Dendritic cell treated with granulocyte-macrophage colony-stimulating factor and Interleukin-4, amounts not matched to agents 40 ng/mL and 50 ng/mL, for 4 days (primary cell): ENCODE measurements at regions not wholly inside any gene's neighbourhood (a gene's known extent, or its start where the extent isn't known, plus 50 kb on each side); places are given as distances from the start of the nearest gene placed in this dataset.

Experiments
- H3K27ac Mint-ChIP-seq: one replicate; pipeline ENCODE4 v1.8.0; 2022; ENCODE audit warnings: mild to moderate bottlenecking, mixed read lengths
- H3K27me3 Mint-ChIP-seq: one replicate; pipeline ENCODE4 v1.8.0; 2022; ENCODE audit warnings: mild to moderate bottlenecking, mixed read lengths
- H3K36me3 Mint-ChIP-seq: one replicate; pipeline ENCODE4 v1.8.0; 2022; ENCODE audit warnings: low read depth, mixed read lengths
- H3K4me1 Mint-ChIP-seq: one replicate; pipeline ENCODE4 v1.8.0; 2022; ENCODE audit warnings: low read depth, mixed read lengths
- H3K4me3 Mint-ChIP-seq: one replicate; pipeline ENCODE4 v1.8.0; 2022; ENCODE audit warnings: mild to moderate bottlenecking, moderate library complexity, mixed read lengths
- H3K9me3 Mint-ChIP-seq: one replicate; pipeline ENCODE4 v1.8.0; 2022; ENCODE audit warnings: mixed read lengths
- intact Hi-C: fragments of 100-400 bp; cut with micrococcal nuclease; formaldehyde crosslinking; loops from one replicate; pipeline ENCODE4 v1.15.0; 2022

- no peaks in the 10 kb centered on the region for H3K27me3 Mint-ChIP-seq
- no peak overlapping the region for H3K27ac Mint-ChIP-seq
- no peak overlapping the region for H3K4me3 Mint-ChIP-seq
- intact Hi-C loops, result no loop called here
- no peaks in the 10 kb centered on the region for H3K36me3 Mint-ChIP-seq
- H3K9me3 Mint-ChIP-seq, result peaks cover 22% of the 10 kb centered on the region
- no peaks in the 10 kb centered on the region for H3K4me1 Mint-ChIP-seq
These were observed 179.5 kb downstream of the KIF4B start for GRCh38 chr5:155193029-155193428.

GRCh38 chr5:155193483-155194107 lies 180.0 kb downstream of the KIF4B start:
- no peaks in the 10 kb centered on the region for H3K27me3 Mint-ChIP-seq

GRCh38 chr5:155200608-155201007 lies 187.1 kb downstream of the KIF4B start:
- Mint-ChIP-seq H3K4me1 (no peaks in the 10 kb centered on the region), H3K27me3 (no peaks in the 10 kb centered on the region), H3K9me3 (peaks cover 69% of the 10 kb centered on the region), H3K27ac (no peak overlapping the region), H3K4me3 (no peak overlapping the region), H3K36me3 (no peaks in the 10 kb centered on the region)
- intact Hi-C loops, result no loop called here

More at GRCh38 chr5:155193483-155194107, 180.0 kb downstream of the KIF4B start:
- intact Hi-C loops, result no loop called here
- H3K36me3 Mint-ChIP-seq, result no peaks in the 10 kb centered on the region
- no peaks in the 10 kb centered on the region for H3K4me1 Mint-ChIP-seq
- no peak overlapping the region for H3K4me3 Mint-ChIP-seq
- H3K9me3 Mint-ChIP-seq, result peaks cover 22% of the 10 kb centered on the region
- no peak overlapping the region for H3K27ac Mint-ChIP-seq

- Mint-ChIP-seq H3K36me3 (no peaks in the 10 kb centered on the region), H3K4me3 (no peak overlapping the region), H3K27me3 (no peaks in the 10 kb centered on the region), H3K4me1 (no peaks in the 10 kb centered on the region), H3K27ac (no peak overlapping the region), H3K9me3 (peaks cover 4% of the 10 kb centered on the region)
- intact Hi-C loops, result no loop called here
These were observed 198.2 kb downstream of the KIF4B start for GRCh38 chr5:155211764-155212163.

- Mint-ChIP-seq H3K36me3 (no peaks in the 10 kb centered on the region), H3K9me3 (peaks cover 22% of the 10 kb centered on the region), H3K27me3 (no peaks in the 10 kb centered on the region), H3K4me1 (no peaks in the 10 kb centered on the region), H3K4me3 (no peak overlapping the region), H3K27ac (no peak overlapping the region)
- intact Hi-C loops, result no loop called here
These were observed 208.8 kb downstream of the KIF4B start for GRCh38 chr5:155222393-155222792.

- H3K4me3 Mint-ChIP-seq, result no peak overlapping the region
- intact Hi-C loops, result no loop called here
- H3K36me3 Mint-ChIP-seq, result no peaks in the 10 kb centered on the region
- no peaks in the 10 kb centered on the region for H3K27me3 Mint-ChIP-seq
- H3K4me1 Mint-ChIP-seq, result no peaks in the 10 kb centered on the region
- H3K9me3 Mint-ChIP-seq, result peaks cover 16% of the 10 kb centered on the region
- H3K27ac Mint-ChIP-seq, result no peak overlapping the region
These were observed 215.6 kb downstream of the KIF4B start for GRCh38 chr5:155229135-155229534.

- H3K36me3 Mint-ChIP-seq, result no peaks in the 10 kb centered on the region
- peaks cover 51% of the 10 kb centered on the region for H3K9me3 Mint-ChIP-seq
- no peak overlapping the region for H3K4me3 Mint-ChIP-seq
- intact Hi-C loops, result no loop called here
- H3K27me3 Mint-ChIP-seq, result no peaks in the 10 kb centered on the region
- no peaks in the 10 kb centered on the region for H3K4me1 Mint-ChIP-seq
- H3K27ac Mint-ChIP-seq, result no peak overlapping the region
These were observed 226.2 kb downstream of the KIF4B start for GRCh38 chr5:155239803-155240202.

- intact Hi-C loops, result no loop called here
- H3K4me3 Mint-ChIP-seq, result no peak overlapping the region
- no peaks in the 10 kb centered on the region for H3K4me1 Mint-ChIP-seq
- no peak overlapping the region for H3K27ac Mint-ChIP-seq
- H3K9me3 Mint-ChIP-seq, result peaks cover under 1% of the 10 kb centered on the region
- no peaks in the 10 kb centered on the region for H3K36me3 Mint-ChIP-seq
- no peaks in the 10 kb centered on the region for H3K27me3 Mint-ChIP-seq
These were observed 237.0 kb downstream of the KIF4B start for GRCh38 chr5:155250596-155250995.

- Mint-ChIP-seq H3K36me3 (no peaks in the 10 kb centered on the region), H3K27ac (no peak overlapping the region), H3K4me1 (no peaks in the 10 kb centered on the region), H3K4me3 (no peak overlapping the region), H3K27me3 (no peaks in the 10 kb centered on the region), H3K9me3 (no peaks in the 10 kb centered on the region)
- intact Hi-C loops, result no loop called here
These were observed 238.5 kb downstream of the KIF4B start for GRCh38 chr5:155252025-155252424.

- no peak overlapping the region for H3K27ac Mint-ChIP-seq
- no peaks in the 10 kb centered on the region for H3K9me3 Mint-ChIP-seq
- intact Hi-C loops, result no loop called here
- H3K4me3 Mint-ChIP-seq, result no peak overlapping the region
- no peaks in the 10 kb centered on the region for H3K4me1 Mint-ChIP-seq
- H3K27me3 Mint-ChIP-seq, result no peaks in the 10 kb centered on the region
- H3K36me3 Mint-ChIP-seq, result no peaks in the 10 kb centered on the region
These were observed 239.2 kb downstream of the KIF4B start for GRCh38 chr5:155252717-155253116.

- Mint-ChIP-seq H3K9me3 (no peaks in the 10 kb centered on the region), H3K4me3 (no peak overlapping the region), H3K36me3 (no peaks in the 10 kb centered on the region), H3K4me1 (no peaks in the 10 kb centered on the region), H3K27ac (no peak overlapping the region), H3K27me3 (no peaks in the 10 kb centered on the region)
- intact Hi-C loops, result no loop called here
These were observed 240.8 kb downstream of the KIF4B start for GRCh38 chr5:155254399-155254798.

GRCh38 chr5:155258161-155258560 lies 244.6 kb downstream of the KIF4B start:
- Mint-ChIP-seq H3K9me3 (no peaks in the 10 kb centered on the region), H3K27ac (no peak overlapping the region), H3K4me3 (no peak overlapping the region), H3K36me3 (no peaks in the 10 kb centered on the region), H3K27me3 (no peaks in the 10 kb centered on the region), H3K4me1 (no peaks in the 10 kb centered on the region)
- intact Hi-C loops, result no loop called here

- intact Hi-C loops, result no loop called here
These were observed 246.1 kb downstream of the KIF4B start for GRCh38 chr5:155259648-155260047.

GRCh38 chr5:155260798-155261197 lies 247.2 kb downstream of the KIF4B start:
- intact Hi-C loops, result no loop called here
- Mint-ChIP-seq H3K4me1 (no peaks in the 10 kb centered on the region), H3K27me3 (no peaks in the 10 kb centered on the region), H3K4me3 (no peak overlapping the region), H3K9me3 (no peaks in the 10 kb centered on the region), H3K27ac (no peak overlapping the region), H3K36me3 (no peaks in the 10 kb centered on the region)

More at GRCh38 chr5:155259648-155260047, 246.1 kb downstream of the KIF4B start:
- Mint-ChIP-seq H3K9me3 (no peaks in the 10 kb centered on the region), H3K27ac (no peak overlapping the region), H3K36me3 (no peaks in the 10 kb centered on the region), H3K4me3 (no peak overlapping the region), H3K4me1 (no peaks in the 10 kb centered on the region), H3K27me3 (no peaks in the 10 kb centered on the region)

GRCh38 chr5:155263381-155263780 lies 249.8 kb downstream of the KIF4B start:
- Mint-ChIP-seq H3K27me3 (no peaks in the 10 kb centered on the region), H3K27ac (no peak overlapping the region), H3K36me3 (no peaks in the 10 kb centered on the region), H3K9me3 (no peaks in the 10 kb centered on the region), H3K4me1 (no peaks in the 10 kb centered on the region), H3K4me3 (no peak overlapping the region)
- intact Hi-C loops, result no loop called here
